HepG2 (cell line): ENCODE measurements at regions not wholly inside any gene's neighbourhood (a gene's known extent, or its start where the extent isn't known, plus 50 kb on each side); places are given as distances from the start of the nearest gene placed in this dataset.

ENCODE experiments used
- ATAC-seq: fragments of 200-7000 bp; cut with Tn5 transposase; 3 replicates; pipeline ENCODE4 v1.9.1; 2020; ENCODE audit warnings: mild to moderate bottlenecking, moderate library complexity
- BruUV-seq: library from RNA; stranded (reverse); fragments of 400-500 nt; replicated peaks from 2 replicates; lab custom pipeline; 2021; lab: Mats Ljungman, UMichigan
- CTCF ChIA-PET: fragments of 300-600 bp; formaldehyde crosslinking; extraction: SDS; loops from one replicate; lab custom pipeline; 2021; ENCODE audit warnings: low total read pairs, inconsistent platforms, low intra/inter-chr PET ratio; lab: Yijun Ruan, JAX
- POLR2A ChIA-PET: fragments of 350-600 bp; sonication (Branson Sonifier 250); formaldehyde crosslinking; loops from one replicate; lab custom pipeline; 2020; ENCODE audit warnings: antibody characterized with exemption, inconsistent platforms; lab: Yijun Ruan, JAX
- DNase-seq: peaks from one replicate; pipeline ENCODE4 v3.0.0-alpha.2; 2015; ENCODE audit warnings: low spot score
- FAIRE-seq: peaks from 3 replicates; lab custom pipeline; 2011; peaks lifted over from hg19 to GRCh38; lab: Jason Lieb, UNC
- H2AFZ ChIP-seq: one replicate; pipeline ENCODE4 v1.6.1; 2011; ENCODE audit warnings: low read length, inconsistent platforms
- H3K27ac ChIP-seq: fragments of 300-600 bp; 3 replicates; pipeline ENCODE4 v1.8.0; 2011; ENCODE audit warnings: mixed run types, mild to moderate bottlenecking, mixed read lengths, low read length, inconsistent platforms; ENCODE audit not compliant: insufficient read depth; ENCODE audit errors: extremely low read length
- H3K27me3 ChIP-seq, 2 experiments: fragments of 200-600 bp in 1 of 2; 2 replicates in 1 of 2; 3 replicates in 1 of 2; pipeline versions ENCODE4 v1.6.0 to v1.8.0; 2011; ENCODE audit warnings: low read length in 2 of 2, mild to moderate bottlenecking in 2 of 2, moderate library complexity in 2 of 2, inconsistent platforms in 1 of 2; ENCODE audit not compliant: insufficient read depth in 2 of 2, control insufficient read depth in 1 of 2
- H3K36me3 ChIP-seq, 2 experiments: fragments of 200-600 bp in 1 of 2; replicated peaks in 1 of 2; 2 replicates in 1 of 2; 3 replicates in 1 of 2; pipeline versions ENCODE4 v1.5.1 to v1.8.0; 2011; ENCODE audit warnings: low read length in 2 of 2, inconsistent platforms in 1 of 2; ENCODE audit not compliant: insufficient read depth in 2 of 2, control insufficient read depth in 1 of 2
- H3K4me1 ChIP-seq: 2 replicates; pipeline ENCODE4 v1.5.1; 2012; ENCODE audit warnings: low read length, inconsistent platforms; ENCODE audit not compliant: insufficient read depth
- H3K4me2 ChIP-seq: 2 replicates; pipeline ENCODE4 v1.6.0; 2011; ENCODE audit warnings: low read depth, low read length, inconsistent platforms
- H3K4me3 ChIP-seq, 3 experiments: fragments of 200-600 bp in 1 of 3; sonication (generic), shearing (Covaris generic) in 1 of 3; replicated peaks in 1 of 3; 2 replicates each; pipeline ENCODE4 v1.5.1; 2011 to 2016; ENCODE audit warnings: low read length in 3 of 3, inconsistent platforms in 2 of 3, low read depth in 2 of 3, mild to moderate bottlenecking in 2 of 3, control low read depth in 1 of 3, mixed read lengths in 1 of 3; ENCODE audit not compliant: insufficient read depth in 1 of 3
- H3K79me2 ChIP-seq: one replicate; pipeline ENCODE4 v1.6.1; 2011; ENCODE audit warnings: low read length, inconsistent platforms; ENCODE audit not compliant: insufficient read depth
- H3K9ac ChIP-seq: 2 replicates; pipeline ENCODE4 v1.6.0; 2011; ENCODE audit warnings: mild to moderate bottlenecking, low read depth, low read length, inconsistent platforms; ENCODE audit not compliant: insufficient read depth
- H3K9me3 ChIP-seq: 2 replicates; pipeline ENCODE4 v1.5.1; 2012; ENCODE audit warnings: mild to moderate bottlenecking, low read length
- H4K20me1 ChIP-seq: 2 replicates; pipeline ENCODE4 v1.6.0; 2011; ENCODE audit warnings: inconsistent platforms, mild to moderate bottlenecking, low read length, moderate library complexity; ENCODE audit not compliant: insufficient read depth
- ATF6 ChIP-seq: sonication (generic); formaldehyde crosslinking; conservative IDR thresholded peaks from 2 replicates; pipeline ENCODE4 v1.4.0; 2020; ENCODE audit warnings: missing genetic modification reagents
- ISL2 ChIP-seq: sonication (generic); formaldehyde crosslinking; IDR thresholded peaks from 2 replicates; pipeline ENCODE4 v1.5.0; 2020; ENCODE audit warnings: missing genetic modification reagents
- MAF1 ChIP-seq: sonication (generic); formaldehyde crosslinking; IDR thresholded peaks from 2 replicates; pipeline ENCODE4 v1.5.0; 2020; ENCODE audit warnings: missing genetic modification reagents, borderline replicate concordance
- NONO ChIP-seq, 2 experiments: fragments of 450-650 bp in 1 of 2; sonication (generic) in 1 of 2; formaldehyde crosslinking in 1 of 2; IDR thresholded peaks in 1 of 2; conservative IDR thresholded peaks in 1 of 2; 2 replicates each; pipeline versions ENCODE4 v1.6.1 to v1.8.0; 2017 to 2022; ENCODE audit warnings: mild to moderate bottlenecking in 1 of 2, missing genetic modification reagents in 1 of 2, moderate library complexity in 1 of 2
- SRY ChIP-seq: sonication (generic); formaldehyde crosslinking; IDR thresholded peaks from 2 replicates; pipeline ENCODE4 v1.8.0; 2022; ENCODE audit warnings: mild to moderate bottlenecking, missing genetic modification reagents
- ZFYVE20 ChIP-seq: sonication (generic); formaldehyde crosslinking; IDR thresholded peaks from 2 replicates; pipeline ENCODE4 v1.8.0; 2023; ENCODE audit warnings: low read depth, mild to moderate bottlenecking, moderate library complexity, missing genetic modification reagents, borderline replicate concordance
- ZNF136 ChIP-seq: sonication (generic); formaldehyde crosslinking; IDR thresholded peaks from 2 replicates; pipeline ENCODE4 v1.8.1; 2022; ENCODE audit warnings: low read depth, mild to moderate bottlenecking, moderate library complexity, missing genetic modification reagents
- ZNF264 ChIP-seq: sonication (generic); formaldehyde crosslinking; IDR thresholded peaks from 2 replicates; pipeline ENCODE4 v1.4.0; 2020; ENCODE audit warnings: missing genetic modification reagents
- ZNF407 ChIP-seq: sonication (generic); formaldehyde crosslinking; IDR thresholded peaks from one replicate; pipeline ENCODE4 v1.5.1; 2020; ENCODE audit warnings: mild to moderate bottlenecking, missing genetic modification reagents; ENCODE audit errors: not compliant biosample characterization
- ZNF574 ChIP-seq: sonication (generic); formaldehyde crosslinking; IDR thresholded peaks from 2 replicates; pipeline ENCODE4 v1.4.0; 2020; ENCODE audit warnings: missing genetic modification reagents
- ZNF790 ChIP-seq: sonication (generic); formaldehyde crosslinking; IDR thresholded peaks from 2 replicates; pipeline ENCODE4 v1.8.0; 2022; ENCODE audit warnings: missing genetic modification reagents, mild to moderate bottlenecking, borderline replicate concordance
- ZZZ3 ChIP-seq: sonication (generic); formaldehyde crosslinking; IDR thresholded peaks from 2 replicates; pipeline ENCODE4 v1.4.0; 2020; ENCODE audit warnings: missing genetic modification reagents, mild to moderate bottlenecking, borderline replicate concordance
- WGBS: methylation state at CpG from one replicate; pipeline ENCODE4 v1.1.6; 2017; ENCODE audit warnings: low lambda C conversion rate; 5-methylcytosine and 5-hydroxymethylcytosine counted together
- in situ Hi-C: cut with HindIII; loops from 2 replicates; pipeline ENCODE4 v1.10.0; 2017; ENCODE audit warnings: low pct_unique_long_range_greater_than_20kb; ENCODE audit not compliant: extremely low pct_ligation_motif_present
- intact Hi-C: fragments of 100-400 bp; cut with micrococcal nuclease; formaldehyde crosslinking; loops from one replicate; pipeline ENCODE4 v1.10.0; 2022; ENCODE audit not compliant: unreplicated experiment

- intact Hi-C loops = no loop called here
- Histone ChIP-seq H3K4me1 (peaks cover 81% of the 10 kb centered on the region), H2AFZ (no peak overlapping the region), H3K27ac (no peak overlapping the region), H3K4me3 (no peak overlapping the region), H3K9ac (no peak overlapping the region), H3K9me3 (peaks cover 9% of the 10 kb centered on the region; the same call in 1 of the 2 replicates), H3K79me2 (no peaks in the 10 kb centered on the region), H3K4me2 (no peak overlapping the region), H3K36me3 (no peaks in the 10 kb centered on the region), H4K20me1 (no peaks in the 10 kb centered on the region), H3K27me3 (no peaks in the 10 kb centered on the region)
- FAIRE-seq = no peak
- ATAC-seq = no peak
- BruUV-seq = no TSS peak
- no peak for DNase-seq
- in situ Hi-C loops = no loop called here
- ChIA-PET POLR2A (interaction anchor here (1.5 to 2.5 kb wide), 2 partner anchors 10 to 28 kb away, joined by 4 to 16 read pairs; no protein-coding TSS in a partner anchor), CTCF (no interaction called here)
- WGBS = 97% methylated on average over 5 of the region's 5 CpGs
- no peak for TF ChIP-seq NONO (IDR thresholded peaks at IDR 0.05)
- no peak for TF ChIP-seq NONO (CRISPR knock-in tag; conservative IDR thresholded peaks at IDR 0.05)
- no peak for TF ChIP-seq ATF6
- no peak for TF ChIP-seq ZNF264 (CRISPR knock-in tag)
- no peak for TF ChIP-seq ZZZ3 (CRISPR knock-in tag)
- TF ChIP-seq ZNF574 (CRISPR knock-in tag) = no peak
- no peak for TF ChIP-seq ZNF407
- no peak for TF ChIP-seq ZNF790 (CRISPR knock-in tag)
- TF ChIP-seq ISL2 (CRISPR knock-in tag) = no peak
- TF ChIP-seq ZFYVE20 (CRISPR knock-in tag) = no peak
- no peak for TF ChIP-seq SRY (CRISPR knock-in tag)
- TF ChIP-seq MAF1 (CRISPR knock-in tag) = no peak
- no peak for TF ChIP-seq ZNF136 (CRISPR knock-in tag)
Measured at GRCh38 chr2:234852941-234853340, 98.9 kb upstream of the SH3BP4 start.
